Activated CD4-positive, alpha-beta T cell treated with anti-CD3 and anti-CD28 coated beads for 24 hours (primary cell): ENCODE measurements at regions not wholly inside any gene's neighbourhood (a gene's known extent, or its start where the extent isn't known, plus 50 kb on each side); places are given as distances from the start of the nearest gene placed in this dataset.

ENCODE experiments used
- DNase-seq, 2 donors: peaks; one replicate each; pipeline ENCODE4 v3.0.0-alpha.2; 2020; ENCODE audit warnings: low read depth in 2 of 2

GRCh38 chr9:79012561-79012960 is 559.2 kb upstream of the TLE4 start:
- DNase-seq, result no peak

- no peak for DNase-seq
Observed at GRCh38 chr9:79013715-79014610, 557.8 kb upstream of the TLE4 start.

GRCh38 chr9:79014929-79015699 is 556.7 kb upstream of the TLE4 start:
- no peak for DNase-seq

- DNase-seq, result no peak
Observed at GRCh38 chr9:79015951-79016350, 555.8 kb upstream of the TLE4 start.

GRCh38 chr9:79020276-79020675 is 551.5 kb upstream of the TLE4 start:
- DNase-seq, result no peak

GRCh38 chr9:79021084-79021483 is 550.7 kb upstream of the TLE4 start:
- no peak for DNase-seq

GRCh38 chr9:79023134-79023580 is 548.6 kb upstream of the TLE4 start:
- no peak for DNase-seq

GRCh38 chr9:79026316-79026715 is 545.4 kb upstream of the TLE4 start:
- DNase-seq, result no peak

GRCh38 chr9:79028101-79028500 is 543.7 kb upstream of the TLE4 start:
- DNase-seq, result no peak

- no peak for DNase-seq
Observed at GRCh38 chr9:79034583-79034982, 537.2 kb upstream of the TLE4 start.

GRCh38 chr9:79037338-79037737 is 534.4 kb upstream of the TLE4 start:
- DNase-seq, result no peak

GRCh38 chr9:79040671-79041070 is 531.1 kb upstream of the TLE4 start:
- no peak for DNase-seq

GRCh38 chr9:79041266-79041665 is 530.5 kb upstream of the TLE4 start:
- DNase-seq, result no peak

GRCh38 chr9:79043916-79044315 is 527.8 kb upstream of the TLE4 start:
- no peak for DNase-seq

- DNase-seq, result no peak
Observed at GRCh38 chr9:79046401-79046800, 525.4 kb upstream of the TLE4 start.

- DNase-seq, result no peak
Observed at GRCh38 chr9:79049371-79049770, 522.4 kb upstream of the TLE4 start.

- DNase-seq, result no peak
Observed at GRCh38 chr9:79053598-79053997, 518.2 kb upstream of the TLE4 start.

GRCh38 chr9:79054500-79054899 is 517.3 kb upstream of the TLE4 start:
- DNase-seq, result no peak

GRCh38 chr9:79056041-79056440 is 515.7 kb upstream of the TLE4 start:
- DNase-seq, result no peak

GRCh38 chr9:79057576-79057975 is 514.2 kb upstream of the TLE4 start:
- no peak for DNase-seq

GRCh38 chr9:79060766-79061165 is 511.0 kb upstream of the TLE4 start:
- no peak for DNase-seq

GRCh38 chr9:79061752-79062616 is 509.8 kb upstream of the TLE4 start:
- no peak for DNase-seq
